Hepatic stellate cell (primary cell): ENCODE measurements at regions not wholly inside any gene's neighbourhood (a gene's known extent, or its start where the extent isn't known, plus 50 kb on each side); places are given as distances from the start of the nearest gene placed in this dataset.
"Not testable (repeated sequence)": the region's sequence is repeated elsewhere in the genome, so short reads cannot be mapped to it uniquely, and the experiment has no call there.

Source experiments
- DNase-seq: peaks from one replicate; pipeline ENCODE4 v3.0.0; 2011; ENCODE audit warnings: low spot score

- not testable (repeated sequence) for DNase-seq
Measured at GRCh38 chr4:147246528-147246927, 234.4 kb upstream of the EDNRA start.

DNA sequence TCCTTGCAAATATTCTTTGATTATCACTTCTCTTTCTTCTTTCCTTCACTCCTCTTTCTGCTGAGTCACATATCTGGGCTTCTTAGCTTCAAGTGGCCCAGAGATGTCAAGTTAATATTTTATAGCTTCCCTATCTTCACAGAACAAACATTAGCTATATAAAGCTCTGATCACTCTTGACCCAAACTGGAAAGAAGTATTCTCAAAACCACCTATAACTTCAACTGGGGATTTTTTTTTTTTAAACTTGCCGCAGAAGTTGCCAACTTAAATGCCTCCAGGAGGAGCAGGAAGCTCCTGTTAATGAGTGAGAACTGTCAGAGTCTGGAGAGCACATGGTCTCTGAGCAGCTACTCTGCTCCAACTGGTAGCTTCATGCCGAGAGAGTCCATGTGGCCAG, 233.3 kb upstream of the EDNRA start:
- no peak for DNase-seq

GRCh38 chr4:147250062-147250461, 230.8 kb upstream of the EDNRA start:
- DNase-seq = no peak

GRCh38 chr4:147255268-147255667, 225.6 kb upstream of the EDNRA start:
- DNase-seq = not testable (repeated sequence)

GRCh38 chr4:147259271-147259670, 221.6 kb upstream of the EDNRA start:
- not testable (repeated sequence) for DNase-seq

DNA sequence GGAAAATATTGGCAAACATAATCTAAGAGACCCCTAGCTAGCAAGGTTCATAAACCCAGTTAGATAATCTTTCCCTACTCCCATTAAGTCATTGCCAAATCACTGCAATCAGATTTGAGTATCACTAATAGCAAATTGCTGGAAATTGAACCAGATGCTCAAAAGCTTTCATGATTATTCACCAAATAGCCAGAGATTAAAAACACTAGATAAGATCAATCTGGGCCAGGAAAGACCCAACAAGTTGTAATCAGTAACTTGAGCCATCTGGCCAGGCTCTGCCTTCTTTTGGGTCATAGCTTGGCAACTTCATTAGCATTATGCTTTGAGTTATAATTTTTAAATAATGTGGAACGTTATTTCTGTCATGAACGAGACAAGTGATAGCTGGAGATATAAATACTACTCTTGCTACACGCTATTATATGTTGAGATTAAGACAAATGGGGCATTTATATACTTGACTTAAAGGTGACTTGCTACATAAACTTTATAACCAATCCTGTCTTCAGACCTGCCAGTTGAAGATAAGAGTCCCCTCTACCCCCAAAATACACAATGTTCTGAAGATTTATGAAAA, 196.6 kb upstream of the EDNRA start:
- DNase-seq = no peak

DNA sequence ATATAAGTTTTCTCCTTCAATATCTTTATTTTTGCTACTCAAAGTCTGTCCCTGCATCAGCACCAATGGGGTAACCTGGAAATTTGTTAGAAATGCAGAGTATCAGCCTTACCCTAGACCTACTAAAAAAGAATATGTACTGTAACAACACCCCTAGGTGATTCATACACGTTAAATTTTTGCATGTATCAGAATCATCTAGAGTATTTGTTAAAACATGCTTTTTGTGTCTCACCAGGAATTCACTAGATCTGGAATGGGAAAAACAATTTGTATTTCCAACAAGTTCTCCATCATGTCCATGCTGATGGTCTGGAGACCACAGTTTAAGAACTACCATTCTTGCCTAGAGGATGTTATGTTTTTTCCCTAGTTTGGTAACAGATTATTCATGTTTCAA, 196.0 kb upstream of the EDNRA start:
- no peak for DNase-seq

- no peak for DNase-seq
Measured at GRCh38 chr4:147285751-147286150, 195.1 kb upstream of the EDNRA start.

DNA sequence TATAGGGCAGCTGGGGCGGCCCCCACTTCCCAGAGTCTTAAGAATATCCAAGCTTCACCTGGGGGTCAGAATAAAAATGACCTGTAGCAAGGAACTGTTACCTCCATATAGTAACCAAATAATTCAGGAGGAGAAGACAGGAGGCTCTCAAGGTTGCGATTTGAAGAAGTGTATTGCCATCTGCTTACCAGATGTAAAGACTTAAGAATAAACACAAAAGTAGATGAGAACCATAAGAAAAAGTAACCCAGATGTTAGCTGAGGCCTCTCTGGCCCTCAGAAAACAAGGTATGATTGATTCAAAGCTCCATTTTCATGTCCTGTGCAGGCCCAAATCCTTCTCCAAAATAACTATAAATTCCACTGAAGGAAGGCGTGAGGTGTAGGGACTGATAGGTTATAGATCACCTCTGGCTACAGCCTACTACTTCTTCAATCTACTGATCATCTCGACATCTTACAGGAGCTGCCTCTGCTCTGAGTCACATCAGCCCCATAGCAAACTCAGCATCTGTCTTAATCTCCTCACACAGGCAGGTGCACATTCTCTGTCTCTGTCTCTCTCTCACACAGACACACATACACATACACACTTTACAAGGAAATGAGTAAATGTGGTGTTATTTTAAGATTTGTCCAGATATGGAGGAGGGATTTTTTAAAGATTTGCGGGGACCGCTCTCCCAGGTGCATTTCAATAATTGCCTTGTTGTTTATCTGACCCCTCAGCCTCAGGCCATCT, 193.9 kb upstream of the EDNRA start:
- no peak for DNase-seq

DNA sequence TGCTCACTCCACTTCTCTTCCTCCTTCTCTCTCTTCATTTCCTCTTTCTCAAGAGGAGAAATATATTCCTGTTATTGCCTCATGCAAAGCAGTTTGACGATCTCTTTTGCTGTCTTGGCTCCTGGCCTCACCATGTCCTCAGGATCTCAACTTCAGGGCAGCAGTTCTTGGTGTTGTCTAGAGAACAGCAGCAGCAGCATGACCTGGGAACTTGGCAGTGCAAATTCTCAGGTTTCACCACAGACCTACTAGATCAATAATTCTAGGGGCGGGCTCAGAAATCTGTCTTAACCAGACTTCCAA, 193.4 kb upstream of the EDNRA start:
- DNase-seq = no peak

GRCh38 chr4:147288512-147288911, 192.4 kb upstream of the EDNRA start:
- DNase-seq = no peak

DNA sequence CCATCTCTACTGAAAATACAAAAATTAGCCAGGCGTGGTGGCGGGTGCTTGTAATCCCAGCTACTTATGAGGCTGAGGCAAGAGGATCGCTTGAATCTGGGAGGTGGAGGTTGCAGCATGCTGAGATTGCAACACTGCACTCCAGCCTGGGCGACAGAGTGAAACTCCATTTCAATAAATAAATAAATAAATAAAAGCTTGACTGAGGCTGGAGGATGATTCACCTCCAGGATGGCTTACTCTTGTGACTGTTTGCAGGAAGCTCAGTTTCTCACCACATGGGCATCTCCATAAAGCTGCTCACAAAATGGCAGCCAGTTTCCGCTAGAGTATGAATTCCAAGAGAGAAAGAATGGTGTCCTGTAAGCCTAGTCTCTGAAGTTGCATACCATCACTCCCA, 191.7 kb upstream of the EDNRA start:
- no peak for DNase-seq

GRCh38 chr4:147292604-147293313, 188.1 kb upstream of the EDNRA start:
- not testable (repeated sequence) for DNase-seq

DNA sequence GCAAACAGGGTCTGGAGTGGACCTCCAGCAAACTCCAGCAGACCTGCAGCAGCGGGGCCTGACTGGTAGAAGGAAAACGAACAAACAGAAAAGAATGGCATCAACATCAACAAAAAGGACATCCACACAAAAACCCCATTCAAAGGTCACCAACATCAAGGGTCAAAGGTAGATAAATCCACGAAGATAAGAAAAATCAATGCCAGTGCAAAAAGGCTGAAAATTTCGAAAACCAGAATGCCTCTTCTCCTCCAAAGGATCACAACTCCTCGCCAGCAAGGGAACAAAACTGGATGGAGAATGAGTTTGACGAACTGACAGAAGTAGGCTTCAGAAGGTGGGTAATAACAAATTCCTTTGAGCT, 187.6 kb upstream of the EDNRA start:
- DNase-seq = not testable (repeated sequence)

DNA sequence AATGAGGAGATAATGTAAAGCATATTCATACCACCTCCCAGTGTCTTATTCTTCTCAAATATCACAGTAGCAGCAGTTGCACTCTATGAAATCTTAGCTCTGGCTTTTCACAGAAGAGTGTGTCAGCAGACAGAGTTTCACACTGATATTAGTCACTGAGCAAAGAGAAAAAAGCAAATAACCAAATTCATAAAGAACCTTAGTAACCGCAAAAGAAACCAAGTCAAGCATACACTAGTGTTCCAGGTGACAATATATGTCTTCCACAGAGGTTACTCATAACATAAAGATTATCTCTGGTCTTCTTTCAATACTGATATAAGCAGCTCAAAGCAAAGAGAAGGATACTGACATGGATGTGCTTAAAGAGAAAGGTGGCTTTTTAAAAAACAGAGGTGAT, 181.7 kb upstream of the EDNRA start:
- DNase-seq = no peak

DNA sequence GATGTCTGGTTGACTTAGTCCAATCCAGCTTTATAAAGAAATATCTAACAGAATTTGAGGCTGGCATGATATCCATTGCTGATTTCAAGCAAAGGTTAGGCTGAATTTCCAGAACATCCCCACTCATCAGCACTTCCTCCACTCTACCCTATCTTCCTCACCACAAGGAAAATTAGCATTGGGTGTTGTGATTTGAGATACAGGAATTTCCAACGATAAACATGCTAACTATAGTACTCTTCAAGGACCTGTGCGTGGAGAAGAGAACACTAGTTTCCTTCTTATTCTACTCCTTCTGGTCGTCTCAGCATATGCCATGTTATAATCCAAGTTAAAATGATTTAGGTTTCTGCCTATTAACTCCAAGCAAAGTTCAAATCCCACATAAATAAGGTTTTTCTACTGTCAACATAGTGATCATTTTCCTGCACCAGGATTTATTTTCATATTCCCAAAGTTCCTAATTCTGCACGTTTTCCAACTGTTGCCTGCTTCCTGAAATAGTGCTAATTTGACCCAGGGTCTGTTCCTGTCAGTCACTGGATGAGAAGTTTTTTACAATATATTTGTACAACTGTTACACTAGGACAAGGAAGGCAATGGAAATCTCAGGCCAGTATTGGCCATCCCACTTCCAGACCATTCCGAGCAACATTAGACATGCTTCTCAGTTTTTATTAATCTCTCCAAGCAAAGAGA, 177.6 kb upstream of the EDNRA start:
- DNase-seq = no peak

DNA sequence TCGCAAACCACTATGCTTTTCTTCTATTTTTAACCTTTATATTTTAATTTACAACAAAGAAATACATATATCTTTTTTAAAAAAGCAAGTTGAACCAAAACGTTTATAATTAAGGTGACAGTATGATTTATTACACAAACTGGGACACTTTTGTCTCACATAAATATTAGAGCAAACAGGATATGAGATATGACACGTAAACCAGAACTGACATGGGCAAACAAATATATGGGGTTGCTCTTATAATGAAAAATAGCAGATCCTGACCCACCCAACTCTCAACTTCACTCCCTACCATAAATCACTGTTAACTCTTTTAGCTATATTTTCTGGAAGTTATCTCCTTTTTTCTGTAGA, 177.0 kb upstream of the EDNRA start:
- no peak for DNase-seq

- no peak for DNase-seq
Measured at GRCh38 chr4:147307896-147308674, 172.8 kb upstream of the EDNRA start.

DNA sequence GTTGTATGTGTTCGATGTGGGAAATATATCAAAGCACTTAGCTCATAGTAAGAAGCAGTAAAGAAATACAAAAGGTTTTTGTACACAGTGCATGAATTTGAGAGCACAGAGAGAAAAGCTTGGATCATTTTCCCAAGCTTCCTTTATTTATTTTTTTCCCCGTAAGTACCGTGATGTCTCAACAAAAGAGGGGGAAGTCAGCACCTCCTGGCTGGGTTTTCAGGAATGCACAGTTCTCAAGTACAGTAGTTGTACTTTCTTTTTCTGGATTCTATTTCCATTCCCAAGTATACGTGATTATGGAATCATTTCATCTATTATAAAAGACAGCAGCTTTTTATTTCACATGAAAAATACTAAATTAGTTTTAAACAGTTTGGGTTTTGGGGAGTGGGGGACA, 171.5 kb upstream of the EDNRA start:
- no peak for DNase-seq

GRCh38 chr4:147310312-147310711, 170.6 kb upstream of the EDNRA start:
- no peak for DNase-seq

DNA sequence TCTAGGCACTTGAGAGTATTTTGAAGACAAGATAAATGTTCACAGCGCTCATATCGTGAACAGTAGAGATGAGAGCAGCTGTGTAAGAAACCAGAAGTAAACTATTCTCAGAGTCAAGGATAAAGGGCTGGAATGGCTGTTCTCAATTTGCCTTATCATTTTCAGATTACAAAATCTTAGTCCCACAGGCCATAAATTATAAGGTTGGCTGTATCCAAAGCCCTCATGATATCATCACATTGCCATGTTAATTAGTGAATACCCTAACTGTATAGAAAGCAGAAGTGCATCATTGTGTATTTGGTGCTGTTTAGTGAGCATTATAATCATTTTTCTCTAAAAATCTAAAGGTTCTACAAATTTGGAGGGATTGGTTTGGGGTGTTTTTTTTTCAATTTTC, 168.9 kb upstream of the EDNRA start:
- DNase-seq = no peak

- DNase-seq = no peak
Measured at GRCh38 chr4:147312376-147313046, 168.4 kb upstream of the EDNRA start.
